Muscle of back (tissue), 3 donors: ENCODE measurements at regions not wholly inside any gene's neighbourhood (a gene's known extent, or its start where the extent isn't known, plus 50 kb on each side); places are given as distances from the start of the nearest gene placed in this dataset.

ENCODE experiments used
- DNase-seq, 3 donors: peaks; one replicate each; pipeline versions ENCODE4 v3.0.0 to v3.0.0-alpha.2; 2013

DNA sequence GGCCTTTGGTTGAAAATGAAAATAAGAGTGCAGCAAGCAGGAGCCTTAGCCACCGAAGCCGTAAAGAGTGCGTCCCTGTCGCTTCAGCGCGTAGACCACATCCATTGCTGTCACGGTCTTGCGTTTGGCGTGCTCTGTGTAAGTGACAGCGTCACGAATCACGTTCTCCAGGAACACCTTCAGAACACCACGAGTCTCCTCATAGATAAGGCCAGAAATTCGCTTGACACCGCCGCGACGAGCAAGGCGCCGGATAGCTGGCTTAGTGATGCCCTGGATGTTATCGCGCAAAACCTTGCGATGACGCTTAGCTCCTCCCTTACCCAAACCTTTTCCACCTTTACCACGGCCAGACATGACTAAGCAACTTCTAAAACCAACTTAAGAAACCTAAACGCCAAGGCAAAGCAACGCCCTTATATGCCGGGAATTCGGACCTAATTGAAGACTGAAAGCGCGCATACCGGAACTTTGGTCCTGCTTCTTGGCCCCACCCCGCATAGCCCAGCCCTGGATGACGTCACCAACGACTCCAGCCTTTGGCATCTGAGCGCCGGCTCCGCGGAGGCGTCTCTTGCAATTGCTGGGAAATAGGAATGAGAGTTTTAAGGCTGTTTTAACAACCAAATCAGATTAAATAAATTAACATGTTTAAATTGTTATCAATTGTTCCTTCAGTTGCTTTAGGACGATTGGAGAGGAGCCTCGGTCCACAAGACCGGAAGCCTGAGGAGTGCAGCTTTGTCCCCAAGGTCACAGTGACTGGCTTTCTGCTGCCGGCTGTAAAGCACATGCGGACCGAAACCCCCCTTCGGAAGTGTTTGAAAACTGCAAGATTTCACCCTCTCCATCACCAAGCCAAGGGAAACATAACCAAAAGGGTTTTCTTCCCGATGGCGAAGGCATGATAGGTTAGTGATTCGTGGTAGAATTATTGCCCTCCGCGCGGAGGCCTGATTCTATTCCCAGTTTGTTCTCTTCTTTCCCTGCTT, 79.6 kb upstream of the BTN3A2 start:
- DNase-seq, result peak; percentile 99 to 100 (median 99)

DNA sequence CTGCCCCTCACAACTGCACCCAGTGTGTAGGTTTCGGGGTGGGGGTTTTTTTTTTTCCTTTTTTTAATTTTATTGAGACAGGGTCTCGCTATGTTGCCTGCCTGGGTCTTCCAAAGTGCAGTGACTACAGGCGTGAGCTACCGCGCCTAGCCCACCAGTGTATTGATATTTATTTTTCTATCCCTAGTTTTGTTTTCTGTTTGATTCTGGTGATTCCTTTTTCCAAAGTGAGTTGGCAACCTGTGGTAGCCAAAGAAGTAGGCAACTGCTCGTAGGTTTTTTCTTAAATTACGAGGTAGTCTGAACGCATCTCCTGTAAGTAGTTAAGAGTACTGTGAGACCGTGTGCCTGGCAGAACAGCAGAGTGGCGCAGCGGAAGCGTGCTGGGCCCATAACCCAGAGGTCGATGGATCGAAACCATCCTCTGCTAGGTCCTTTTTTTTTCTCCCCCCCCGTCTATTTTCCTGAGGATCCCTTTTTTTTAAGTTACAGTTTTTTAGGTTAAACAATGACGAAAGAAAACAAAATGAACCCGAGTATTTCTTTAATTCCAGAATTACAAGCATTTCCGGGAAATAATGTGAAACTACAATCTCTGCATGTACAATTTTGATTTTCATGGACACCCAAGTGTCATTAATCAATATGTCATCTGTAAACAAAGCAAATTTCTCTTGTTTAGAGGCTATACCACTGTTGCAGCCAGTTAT, 78.7 kb upstream of the BTN3A2 start:
- DNase-seq, result peak; percentile 83 to 95 (median 92)

DNA sequence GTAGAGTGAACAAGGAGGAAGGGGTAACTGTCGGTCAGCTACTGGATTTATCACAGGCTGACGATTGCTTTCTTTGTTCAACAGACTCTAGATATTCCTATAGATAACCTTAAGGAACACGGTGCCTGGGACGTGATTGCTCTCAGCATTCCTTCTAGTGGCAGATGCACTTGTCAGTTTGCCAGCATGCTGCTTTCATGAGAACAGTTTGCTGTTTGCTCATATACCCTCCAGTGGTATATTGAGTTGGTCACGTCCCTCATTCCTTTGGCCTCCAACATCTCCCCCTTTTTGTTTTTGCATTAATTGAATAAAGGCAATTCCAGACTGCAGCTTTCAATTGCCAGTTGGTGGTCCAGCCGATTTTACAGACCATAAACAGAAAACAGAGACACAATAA, 76.8 kb upstream of the BTN3A2 start:
- no peak for DNase-seq

DNA sequence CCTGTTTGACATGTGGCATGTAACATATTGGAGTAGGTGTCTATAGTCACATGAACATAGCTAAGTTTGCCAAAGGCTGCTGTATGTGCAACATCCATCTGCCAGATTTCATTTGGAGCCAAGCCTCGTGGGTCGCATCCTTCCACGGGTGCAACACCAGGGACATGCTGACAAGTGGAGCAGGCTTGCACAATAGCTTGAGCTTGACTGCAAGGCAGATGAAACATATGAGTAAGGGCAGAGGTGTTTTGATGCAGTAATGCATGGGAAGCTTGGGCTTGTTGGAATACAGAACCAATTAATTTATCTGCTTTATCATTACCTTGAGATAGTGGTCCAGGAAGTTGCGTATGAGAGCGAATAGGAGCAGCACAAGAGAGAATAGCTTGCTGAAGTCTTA, 74.1 kb upstream of the BTN3A2 start:
- no peak for DNase-seq

GRCh38 chr6:26292709-26293108, 72.3 kb upstream of the BTN3A2 start:
- DNase-seq, result no peak

- DNase-seq, result no peak
Measured at GRCh38 chr6:26294302-26294701, 70.7 kb upstream of the BTN3A2 start.

DNA sequence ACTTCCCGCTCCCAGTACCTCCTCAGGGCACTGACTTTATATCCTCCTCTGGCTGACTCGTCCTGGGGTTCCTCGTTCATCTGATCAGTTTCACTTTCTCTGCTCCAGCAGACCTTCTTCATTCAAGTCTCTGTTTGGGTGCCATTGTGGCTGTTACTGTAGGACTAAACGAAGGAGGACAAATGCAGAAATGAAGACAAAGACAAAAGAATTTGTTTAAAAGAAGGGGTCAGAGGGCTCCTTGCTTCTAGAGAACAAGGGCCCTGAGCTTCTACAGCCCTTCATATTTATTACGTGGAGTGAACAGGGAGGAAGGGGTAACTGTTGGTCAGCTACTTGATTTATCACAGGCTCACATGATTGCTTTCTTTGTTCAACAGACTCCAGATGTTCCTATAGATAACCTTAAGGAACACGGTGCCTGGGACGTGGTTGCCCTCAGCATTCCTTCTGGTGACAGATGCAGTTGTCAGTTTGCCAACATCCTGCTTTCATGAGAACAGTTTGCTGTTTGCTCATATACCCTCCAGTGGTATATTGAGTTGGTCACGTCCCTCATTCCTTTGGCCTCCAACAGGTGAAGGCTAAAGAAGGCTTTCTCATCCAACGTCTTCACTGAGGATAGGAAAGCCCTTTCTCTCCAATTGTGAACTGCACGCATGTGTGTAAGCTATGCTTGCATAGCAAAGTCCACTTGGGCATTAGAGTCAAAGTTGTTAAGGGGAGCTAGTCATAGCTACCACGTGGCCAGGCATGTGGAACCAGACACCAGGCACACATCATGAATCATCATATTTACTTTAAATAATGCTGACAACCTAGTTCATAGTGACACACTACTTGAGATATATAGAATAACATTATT, 69.1 kb upstream of the BTN3A2 start:
- peak in 1 of 3 donors; percentile 49 for DNase-seq

GRCh38 chr6:26296556-26296856, 68.5 kb upstream of the BTN3A2 start:
- no peak for DNase-seq

- DNase-seq, result no peak
Measured at GRCh38 chr6:26296857-26297648, 67.9 kb upstream of the BTN3A2 start.

GRCh38 chr6:26299286-26300042, 65.5 kb upstream of the BTN3A2 start:
- no peak for DNase-seq

GRCh38 chr6:26300043-26300331, 65.0 kb upstream of the BTN3A2 start:
- no peak for DNase-seq

- DNase-seq, result no peak
Measured at GRCh38 chr6:26300359-26300758, 64.6 kb upstream of the BTN3A2 start.

DNA sequence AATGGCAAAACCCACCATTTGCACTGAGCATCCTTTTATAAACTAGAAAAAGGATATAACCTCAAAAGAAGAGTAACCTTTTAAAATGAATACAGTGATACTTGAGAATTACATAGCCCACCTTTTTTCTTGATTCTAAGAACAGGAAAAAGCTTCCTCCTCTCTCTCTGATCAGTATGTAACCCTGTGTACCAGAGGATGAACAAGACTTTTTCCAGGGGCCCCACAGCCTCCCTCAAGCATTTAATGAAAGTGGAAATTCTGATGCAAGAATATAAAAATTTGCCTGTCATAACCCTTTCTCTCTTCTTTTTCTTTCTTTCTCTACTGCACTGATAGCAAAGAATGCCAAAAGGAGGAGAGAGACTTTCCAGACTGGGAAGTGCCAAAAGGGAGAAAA, 64.2 kb upstream of the BTN3A2 start:
- no peak for DNase-seq

DNA sequence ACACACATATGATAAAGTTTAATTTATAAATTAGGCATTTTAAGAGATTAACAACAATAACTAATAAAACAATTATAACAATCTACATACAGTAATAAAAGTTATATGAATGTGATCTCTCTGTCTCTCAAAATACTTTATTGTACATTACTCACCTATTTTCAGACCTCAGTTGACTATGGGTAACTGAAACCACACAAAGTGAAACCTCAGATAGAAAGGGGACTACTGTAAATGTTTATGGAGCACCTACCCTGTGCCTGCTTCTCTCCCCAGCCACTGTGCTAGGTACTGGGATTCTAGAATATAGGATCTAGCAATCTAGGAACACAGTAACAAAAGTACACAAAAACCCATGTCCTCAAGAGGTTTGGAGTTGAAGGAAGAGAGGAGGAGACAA, 63.4 kb upstream of the BTN3A2 start:
- no peak for DNase-seq

- DNase-seq, result no peak
Measured at GRCh38 chr6:26302941-26303559, 61.9 kb upstream of the BTN3A2 start.

GRCh38 chr6:26304213-26304796, 60.7 kb upstream of the BTN3A2 start:
- DNase-seq, result no peak

DNA sequence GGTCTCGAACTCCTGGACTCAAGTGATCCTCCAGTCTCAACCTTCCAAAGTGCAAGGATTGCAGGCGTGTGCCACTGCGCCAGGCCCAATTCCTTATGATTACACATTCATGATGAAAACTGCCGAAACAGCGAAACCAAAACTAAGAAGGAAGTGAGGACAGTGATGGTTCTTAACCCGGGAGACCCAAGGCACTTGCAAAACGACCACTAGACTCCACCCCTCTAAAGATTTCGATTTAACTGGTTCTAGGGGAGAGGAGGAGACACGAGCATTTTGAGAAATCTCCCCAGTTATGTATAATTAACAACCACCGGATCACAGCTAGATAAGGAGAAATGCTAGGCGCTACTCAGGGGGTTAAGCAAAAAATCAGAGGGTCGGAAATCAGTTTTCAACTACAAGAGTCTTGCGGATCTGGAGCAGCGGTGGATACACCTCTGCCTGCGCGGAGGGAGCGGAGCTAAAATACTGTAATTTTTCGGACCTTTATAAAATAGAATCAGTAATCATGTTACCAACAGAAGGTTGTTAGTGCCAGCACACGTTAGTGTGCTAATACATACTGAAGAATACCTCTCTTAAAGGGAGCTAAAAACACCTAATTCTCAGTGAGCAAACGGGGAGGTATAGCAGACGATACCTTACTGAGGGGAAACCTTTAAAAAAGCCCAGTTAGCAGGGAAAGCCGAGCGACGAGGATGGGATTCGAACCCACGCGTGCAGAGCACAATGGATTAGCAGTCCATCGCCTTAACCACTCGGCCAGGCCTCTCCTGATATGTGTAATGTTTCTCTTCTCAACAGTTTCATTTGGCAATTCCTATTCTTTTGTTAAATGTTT, 60.0 kb upstream of the BTN3A2 start:
- DNase-seq, result peak in 2 of 3 donors; percentile 76 to 89

DNA sequence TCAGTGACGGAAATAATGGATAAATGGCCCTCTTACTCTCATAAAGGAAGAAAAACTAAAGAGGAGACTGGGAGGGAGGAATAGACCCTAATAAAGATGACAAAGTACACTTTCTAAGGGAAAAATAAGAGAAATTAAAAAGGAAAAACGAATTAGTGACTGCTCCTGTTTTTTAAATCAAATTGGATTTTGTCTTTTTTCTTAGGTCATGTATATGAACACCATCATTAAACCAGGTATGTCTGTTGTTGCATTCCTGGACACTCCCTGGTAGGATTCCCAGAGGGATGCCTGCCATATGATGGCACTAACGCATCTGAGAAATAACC, 59.4 kb upstream of the BTN3A2 start:
- DNase-seq, result no peak

- DNase-seq, result no peak
Measured at GRCh38 chr6:26306232-26306631, 58.8 kb upstream of the BTN3A2 start.
